Neuronal stem cell (in vitro differentiated cells): ENCODE measurements at regions not wholly inside any gene's neighbourhood (a gene's known extent, or its start where the extent isn't known, plus 50 kb on each side); places are given as distances from the start of the nearest gene placed in this dataset.

Experiments
- DNase-seq: peaks from one replicate; pipeline ENCODE4 v3.0.0-alpha.2; 2013; ENCODE audit warnings: low spot score
- H2AFZ ChIP-seq: one replicate; pipeline ENCODE4 v1.6.1; 2013; ENCODE audit warnings: mild to moderate bottlenecking, low read length, inconsistent platforms
- H2AK5ac ChIP-seq: 2 replicates; pipeline ENCODE4 v1.6.1; 2013; ENCODE audit warnings: low read depth, mild to moderate bottlenecking, inconsistent platforms, low read length, moderate library complexity, mixed read lengths
- H2BK120ac ChIP-seq: 2 replicates; pipeline ENCODE4 v1.6.1; 2013; ENCODE audit warnings: low read depth, mild to moderate bottlenecking, inconsistent platforms, low read length, moderate library complexity, mixed read lengths
- H2BK12ac ChIP-seq: one replicate; pipeline ENCODE4 v1.6.1; 2013; ENCODE audit warnings: low read length, inconsistent platforms
- H2BK15ac ChIP-seq: 2 replicates; pipeline ENCODE4 v1.6.1; 2013; ENCODE audit warnings: mild to moderate bottlenecking, low read length, inconsistent platforms, mixed read lengths
- H2BK5ac ChIP-seq: one replicate; pipeline ENCODE4 v1.6.1; 2013; ENCODE audit warnings: inconsistent platforms, mild to moderate bottlenecking, low read length, moderate library complexity
- H3K14ac ChIP-seq: one replicate; pipeline ENCODE4 v1.6.1; 2013; ENCODE audit warnings: low read length, inconsistent platforms
- H3K18ac ChIP-seq: 2 replicates; pipeline ENCODE4 v1.6.1; 2013; ENCODE audit warnings: low read length, inconsistent platforms
- H3K23ac ChIP-seq: 2 replicates; pipeline ENCODE4 v1.6.1; 2013; ENCODE audit warnings: low read depth, mild to moderate bottlenecking, mixed read lengths, low read length, inconsistent platforms; ENCODE audit not compliant: poor library complexity
- H3K27ac ChIP-seq: replicated peaks from 3 replicates; pipeline ENCODE4 v1.5.1; 2013; ENCODE audit warnings: low read length, inconsistent platforms
- H3K27me3 ChIP-seq, 3 experiments: 2 replicates each; pipeline ENCODE4 v1.6.1; 2013; ENCODE audit warnings: low read length in 3 of 3, mild to moderate bottlenecking in 2 of 3, inconsistent platforms in 1 of 3, low read depth in 1 of 3, mixed read lengths in 1 of 3, moderate library complexity in 1 of 3; ENCODE audit not compliant: control insufficient read depth in 3 of 3, insufficient read depth in 3 of 3
- H3K36me3 ChIP-seq, 2 donors: replicated peaks in 1 of 2; 2 replicates each; pipeline ENCODE4 v1.6.1; 2013; ENCODE audit warnings: low read length in 2 of 2; ENCODE audit not compliant: control insufficient read depth in 2 of 2, insufficient read depth in 2 of 2
- H3K4ac ChIP-seq: 2 replicates; pipeline ENCODE4 v1.6.1; 2013; ENCODE audit warnings: inconsistent platforms, mild to moderate bottlenecking, low read length, moderate library complexity
- H3K4me1 ChIP-seq, 2 donors: 1 replicate in 1 of 2; 2 replicates in 1 of 2; pipeline ENCODE4 v1.6.1; 2013; ENCODE audit warnings: low read length in 2 of 2, low read depth in 1 of 2; ENCODE audit not compliant: control insufficient read depth in 2 of 2, insufficient read depth in 1 of 2
- H3K4me2 ChIP-seq: one replicate; pipeline ENCODE4 v1.6.1; 2013; ENCODE audit warnings: mild to moderate bottlenecking, low read length, inconsistent platforms; ENCODE audit not compliant: insufficient read depth, poor library complexity, severe bottlenecking
- H3K4me3 ChIP-seq, 2 donors: 2 replicates each; pipeline ENCODE4 v1.5.1; 2013; ENCODE audit warnings: low read length in 2 of 2, mild to moderate bottlenecking in 2 of 2, inconsistent platforms in 1 of 2, moderate library complexity in 1 of 2
- H3K79me1 ChIP-seq: one replicate; pipeline ENCODE4 v1.6.1; 2013; ENCODE audit warnings: low read depth, mild to moderate bottlenecking, inconsistent platforms, low read length, moderate library complexity
- H3K9ac ChIP-seq: one replicate; pipeline ENCODE4 v1.6.1; 2013; ENCODE audit warnings: mild to moderate bottlenecking, low read depth, low read length, inconsistent platforms; ENCODE audit not compliant: poor library complexity
- H3K9me3 ChIP-seq, 2 donors: replicated peaks in 1 of 2; 2 replicates each; pipeline versions ENCODE3 to v1.6.1; 2013; ENCODE audit warnings: low read length in 2 of 2, mild to moderate bottlenecking in 2 of 2, inconsistent platforms in 1 of 2, low read depth in 1 of 2, mixed read lengths in 1 of 2, moderate library complexity in 1 of 2; ENCODE audit not compliant: control insufficient read depth in 2 of 2, insufficient read depth in 1 of 2
- H4K8ac ChIP-seq: one replicate; pipeline ENCODE4 v1.6.1; 2013; ENCODE audit warnings: low read depth, mild to moderate bottlenecking, inconsistent platforms, low read length, moderate library complexity
- H4K91ac ChIP-seq: one replicate; pipeline ENCODE4 v1.6.1; 2013; ENCODE audit warnings: low read length, low read depth, mild to moderate bottlenecking, inconsistent platforms; ENCODE audit not compliant: poor library complexity
- WGBS, 2 donors: extraction: QIAGEN DNeasy Blood & Tissue Kit; methylation state at CpG; one replicate each; pipeline ENCODE4 v1.1.7; 2013; ENCODE audit warnings: missing lambda C conversion rate in 2 of 2, mixed read lengths in 1 of 2; ENCODE audit not compliant: insufficient read length in 2 of 2, insufficient replicate concordance in 1 of 2; ENCODE audit errors: extremely low coverage in 2 of 2; 5-methylcytosine and 5-hydroxymethylcytosine counted together

DNA sequence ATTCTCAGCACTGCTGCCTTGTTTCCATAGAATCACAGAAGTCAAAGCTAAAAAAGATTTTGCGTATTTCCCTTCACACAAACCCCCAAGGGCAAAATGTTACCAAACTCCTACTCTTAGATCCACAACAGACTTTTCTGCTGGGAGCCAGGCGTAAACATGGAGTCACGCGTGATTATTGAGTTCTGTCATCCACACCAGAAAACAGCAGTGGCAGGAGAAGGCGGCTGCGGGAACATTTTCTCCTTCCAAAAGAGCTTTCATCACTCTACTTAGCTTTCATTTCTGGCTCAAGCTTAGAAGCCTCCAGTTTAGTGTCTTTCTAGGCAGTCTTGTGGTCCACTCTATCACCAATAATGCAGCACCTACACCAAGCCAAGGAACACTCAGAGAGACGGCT lies 712.9 kb upstream of the NRP1 start:
- Histone ChIP-seq H3K4ac (no peak overlapping the region), H4K91ac (no peak overlapping the region), H2AFZ (peak overlapping the region; percentile 66), H4K8ac (no peak overlapping the region), H2BK12ac (no peak overlapping the region), H3K14ac (no peak overlapping the region), H3K4me2 (no peak overlapping the region), H2AK5ac (no peak overlapping the region), H3K9me3 (peaks cover 3 to 5% of the 10 kb centered on the region in 2 donors), H2BK15ac (no peak overlapping the region), H3K9ac (no peak overlapping the region), H3K27me3 (no peaks in the 10 kb centered on the region), H3K18ac (no peak overlapping the region), H3K27ac (no peak overlapping the region), H3K36me3 (no peaks in the 10 kb centered on the region), H3K4me1 (peaks cover 7 to 8% of the 10 kb centered on the region in 2 donors), H2BK120ac (no peak overlapping the region), H2BK5ac (peak overlapping the region; percentile 22), H3K4me3 (no peak overlapping the region), H3K23ac (no peak overlapping the region), H3K79me1 (no peaks in the 10 kb centered on the region)
- DNase-seq, result no peak
- no CpG with 5 or more reads among the region's 7 CpGs for WGBS, 2 donors

DNA sequence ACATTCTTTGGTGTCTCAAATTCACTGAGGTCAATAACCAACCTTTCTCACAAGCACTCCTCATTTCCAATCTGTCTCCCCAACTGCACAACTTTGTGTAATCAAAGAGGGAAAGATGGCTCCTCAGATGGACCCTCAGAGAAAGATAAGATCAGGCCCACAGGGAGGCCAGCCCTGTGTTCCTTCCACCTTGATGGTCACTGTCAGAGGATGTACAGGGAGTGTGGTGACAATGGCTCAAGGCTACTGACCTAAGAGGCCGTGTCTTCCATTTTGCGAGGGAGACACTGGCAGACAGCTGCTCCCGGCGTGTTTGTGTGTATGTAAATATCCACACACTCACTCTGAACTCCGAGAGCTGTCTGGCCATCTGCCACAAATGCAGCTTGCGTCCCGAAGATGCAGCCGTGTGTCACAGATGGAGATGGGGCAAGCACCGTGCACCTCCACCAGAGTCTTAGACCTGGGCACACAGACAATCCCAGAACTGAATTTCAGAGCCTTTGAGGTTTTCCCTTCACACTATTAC lies 712.1 kb upstream of the NRP1 start:
- Histone ChIP-seq H3K23ac (no peak overlapping the region), H2BK12ac (no peak overlapping the region), H3K27me3 (no peaks in the 10 kb centered on the region), H4K8ac (no peak overlapping the region), H3K27ac (no peak overlapping the region), H2BK5ac (no peak overlapping the region), H3K14ac (no peak overlapping the region), H3K4me2 (no peak overlapping the region), H2BK120ac (no peak overlapping the region), H3K9me3 (peaks cover 3 to 4% of the 10 kb centered on the region in 2 donors), H3K4ac (no peak overlapping the region), H3K9ac (no peak overlapping the region), H2AK5ac (no peak overlapping the region), H3K36me3 (no peaks in the 10 kb centered on the region), H3K4me1 (peaks cover 7 to 8% of the 10 kb centered on the region in 2 donors), H2AFZ (peak overlapping the region; percentile 66), H3K18ac (peak overlapping the region; percentile 17), H4K91ac (no peak overlapping the region), H3K4me3 (no peak overlapping the region), H3K79me1 (no peaks in the 10 kb centered on the region), H2BK15ac (no peak overlapping the region)
- DNase-seq, result no peak
- WGBS, 2 donors, result no CpG with 5 or more reads among the region's 9 CpGs

DNA sequence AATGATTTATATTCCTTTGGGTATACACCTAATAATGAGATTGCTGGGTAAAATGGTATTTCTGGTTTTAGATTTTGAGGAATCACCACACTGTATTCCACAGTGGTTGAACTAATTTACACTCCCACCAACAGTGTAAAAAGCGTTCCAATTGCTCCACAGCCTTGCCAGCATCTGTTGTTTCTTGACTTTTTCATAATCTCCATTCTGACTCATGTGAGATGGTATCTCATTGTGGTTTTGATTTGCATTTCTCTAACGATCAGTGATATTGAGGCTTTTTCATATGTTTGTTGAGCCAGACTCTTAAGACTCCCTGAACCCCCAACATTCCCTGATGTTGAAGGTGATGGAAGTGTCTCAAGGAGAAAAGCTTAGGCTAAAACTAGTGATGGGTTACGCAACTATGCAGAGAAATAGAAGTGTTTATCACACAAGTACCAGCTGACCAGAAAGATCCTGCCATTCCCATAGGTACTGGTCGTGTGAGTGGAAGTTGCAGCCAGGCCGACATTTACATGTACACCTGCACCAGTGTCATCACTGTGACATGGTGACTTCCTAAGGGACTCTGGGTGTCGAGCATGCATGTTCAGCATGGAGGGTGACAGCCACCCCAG lies 711.2 kb upstream of the NRP1 start:
- no peak overlapping the region for H3K4me3 ChIP-seq
- WGBS, 2 donors, result no CpG with 5 or more reads among the region's 6 CpGs
- H2AFZ ChIP-seq, result no peak overlapping the region
- no peaks in the 10 kb centered on the region for H3K79me1 ChIP-seq
- H3K27me3 ChIP-seq, result no peaks in the 10 kb centered on the region
- H2AK5ac ChIP-seq, result no peak overlapping the region
- no peak overlapping the region for H3K14ac ChIP-seq
- peaks cover 0 to 2% of the 10 kb centered on the region in 2 donors for H3K9me3 ChIP-seq
- no peak for DNase-seq
- H2BK12ac ChIP-seq, result no peak overlapping the region
- no peak overlapping the region for H3K4me2 ChIP-seq
- H3K4me1 ChIP-seq, result peaks cover 7 to 8% of the 10 kb centered on the region in 2 donors
- no peak overlapping the region for H4K91ac ChIP-seq
- H2BK120ac ChIP-seq, result no peak overlapping the region
- no peak overlapping the region for H3K18ac ChIP-seq
- no peak overlapping the region for H3K4ac ChIP-seq
- no peak overlapping the region for H3K9ac ChIP-seq
- H2BK15ac ChIP-seq, result no peak overlapping the region
- H3K36me3 ChIP-seq, result no peaks in the 10 kb centered on the region
- H3K27ac ChIP-seq, result no peak overlapping the region
- no peak overlapping the region for H2BK5ac ChIP-seq
- H4K8ac ChIP-seq, result no peak overlapping the region
- no peak overlapping the region for H3K23ac ChIP-seq

DNA sequence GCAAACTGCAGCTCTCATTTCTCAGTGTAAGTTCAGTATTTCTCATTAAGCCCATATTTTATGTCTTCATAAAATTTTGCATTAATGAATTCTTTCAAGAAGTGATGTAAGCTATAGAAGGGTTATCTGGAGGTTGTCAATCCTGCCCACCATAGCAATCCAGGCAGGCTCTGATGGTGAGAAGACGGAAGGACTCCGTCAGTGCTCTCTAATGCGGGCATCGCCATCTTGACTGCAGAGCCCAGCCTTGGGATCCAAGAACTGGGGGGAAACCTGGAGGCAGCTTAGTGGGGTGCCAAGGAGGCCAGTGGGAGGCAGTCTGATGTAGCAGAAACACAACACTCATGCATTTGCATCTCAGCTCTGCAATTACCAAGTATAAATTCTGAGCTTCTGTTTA lies 707.4 kb upstream of the NRP1 start:
- H2BK5ac ChIP-seq, result no peak overlapping the region
- no peak overlapping the region for H4K91ac ChIP-seq
- peak overlapping the region; percentile 69 for H3K18ac ChIP-seq
- H2AK5ac ChIP-seq, result no peak overlapping the region
- no peak for DNase-seq
- H3K79me1 ChIP-seq, result no peaks in the 10 kb centered on the region
- H3K4me2 ChIP-seq, result no peak overlapping the region
- no peaks in the 10 kb centered on the region for H3K27me3 ChIP-seq
- H4K8ac ChIP-seq, result no peak overlapping the region
- H3K14ac ChIP-seq, result no peak overlapping the region
- peaks cover 0 to 2% of the 10 kb centered on the region in 2 donors for H3K9me3 ChIP-seq
- no peak overlapping the region for H2BK12ac ChIP-seq
- H2AFZ ChIP-seq, result no peak overlapping the region
- H3K4me3 ChIP-seq, result no peak overlapping the region
- H2BK120ac ChIP-seq, result no peak overlapping the region
- H3K9ac ChIP-seq, result no peak overlapping the region
- H3K36me3 ChIP-seq, result no peaks in the 10 kb centered on the region
- peaks cover 3% of the 10 kb centered on the region in 2 donors for H3K4me1 ChIP-seq
- no CpG with 5 or more reads among the region's 4 CpGs for WGBS, 2 donors
- no peak overlapping the region for H3K23ac ChIP-seq
- H3K27ac ChIP-seq, result no peak overlapping the region
- H2BK15ac ChIP-seq, result no peak overlapping the region
- H3K4ac ChIP-seq, result no peak overlapping the region
